ENCODE measurements at regions not wholly inside any gene's neighbourhood (a gene's known extent, or its start where the extent isn't known, plus 50 kb on each side); places are given as distances from the start of the nearest gene placed in this dataset.

- BruUV-seq (replicated peaks): no TSS peak
- Histone ChIP-seq H3K9me3 (ENCODE audit: control insufficient read depth, insufficient read depth, low read depth, low read length) (no peaks in the 10 kb centered on the region), H3K4me3 (ENCODE audit: low read depth in 2 of 2, low read length in 2 of 2) (no peak overlapping the region), H3K4me1 (ENCODE audit: control insufficient read depth, insufficient read depth, low read length) (no peaks in the 10 kb centered on the region), H3K27me3 (ENCODE audit: control insufficient read depth, insufficient read depth, low read length) (no peaks in the 10 kb centered on the region), H3K27ac (ENCODE audit: low read length) (no peak overlapping the region), H3K36me3 (ENCODE audit: control insufficient read depth, insufficient read depth, low read length) (no peaks in the 10 kb centered on the region)
- no peak for TF ChIP-seq REST (IDR thresholded peaks at IDR 0.05; ENCODE audit: insufficient read depth in 1 of 2, low read depth in 2 of 2, low read length in 1 of 2)
- TF ChIP-seq TCF7L2 (IDR thresholded peaks at IDR 0.05; ENCODE audit: low read depth, low read length): no peak
- no peak for TF ChIP-seq POLR2AphosphoS5 (IDR thresholded peaks at IDR 0.05; ENCODE audit: low read depth, low read length)
- no peak for TF ChIP-seq SIN3A (IDR thresholded peaks at IDR 0.05; ENCODE audit: borderline replicate concordance, insufficient read depth, low read depth, low read length)
- no peak for TF ChIP-seq CTCF (IDR thresholded peaks at IDR 0.05)
- intact Hi-C loops (cut with micrococcal nuclease; ENCODE audit: unreplicated experiment) (no loop called here), in situ Hi-C loops (cut with HindIII; ENCODE audit: low pct_unique_long_range_greater_than_20kb, low sequenced_read_pairs) (no loop called here)
- no peak for ATAC-seq
- CTCF ChIA-PET: no interaction called here
- POLR2A ChIA-PET: no interaction called here
- no peak for DNase-seq (ENCODE audit: low read depth, low spot score)
Observed at GRCh38 chr3:147895509-147895908, 486.3 kb downstream of the ZIC1 start.

- no peak overlapping the region for H3K4me3 ChIP-seq (ENCODE audit: low read depth in 2 of 2, low read length in 2 of 2)
- TF ChIP-seq TCF7L2 (IDR thresholded peaks at IDR 0.05; ENCODE audit: low read depth, low read length) (no peak), REST (IDR thresholded peaks at IDR 0.05; ENCODE audit: insufficient read depth in 1 of 2, low read depth in 2 of 2, low read length in 1 of 2) (no peak), CTCF (IDR thresholded peaks at IDR 0.05) (no peak), POLR2AphosphoS5 (IDR thresholded peaks at IDR 0.05; ENCODE audit: low read depth, low read length) (no peak), SIN3A (IDR thresholded peaks at IDR 0.05; ENCODE audit: borderline replicate concordance, insufficient read depth, low read depth, low read length) (no peak)
- DNase-seq (ENCODE audit: low read depth, low spot score): no peak
- no peak for ATAC-seq
- no peak overlapping the region for H3K27ac ChIP-seq (ENCODE audit: low read length)
- in situ Hi-C loops (cut with HindIII; ENCODE audit: low pct_unique_long_range_greater_than_20kb, low sequenced_read_pairs) (no loop called here), intact Hi-C loops (cut with micrococcal nuclease; ENCODE audit: unreplicated experiment) (no loop called here)
- H3K9me3 ChIP-seq (ENCODE audit: control insufficient read depth, insufficient read depth, low read depth, low read length): no peaks in the 10 kb centered on the region
- BruUV-seq (replicated peaks): no TSS peak
- POLR2A ChIA-PET: no interaction called here
- CTCF ChIA-PET: no interaction called here
- no peaks in the 10 kb centered on the region for H3K27me3 ChIP-seq (ENCODE audit: control insufficient read depth, insufficient read depth, low read length)
- no peaks in the 10 kb centered on the region for H3K4me1 ChIP-seq (ENCODE audit: control insufficient read depth, insufficient read depth, low read length)
- H3K36me3 ChIP-seq (ENCODE audit: control insufficient read depth, insufficient read depth, low read length): no peaks in the 10 kb centered on the region
Observed at GRCh38 chr3:147900851-147901250, 491.7 kb downstream of the ZIC1 start.

All from Panc1 (cell line).